B cell (primary cell): ENCODE measurements at regions not wholly inside any gene's neighbourhood (a gene's known extent, or its start where the extent isn't known, plus 50 kb on each side); places are given as distances from the start of the nearest gene placed in this dataset.

Experiments
- CTCF ChIP-seq: fragments of 200-600 bp; IDR thresholded peaks from one replicate; pipeline ENCODE4 v1.8.0; 2022; ENCODE audit warnings: antibody characterized with exemption, mild to moderate bottlenecking
- EZH2 ChIP-seq: IDR thresholded peaks from 2 replicates; pipeline ENCODE4 v1.6.1; 2012; ENCODE audit warnings: borderline replicate concordance, low read depth, mild to moderate bottlenecking, moderate library complexity, low read length; ENCODE audit not compliant: insufficient read depth, poor library complexity, severe bottlenecking

GRCh38 chr21:14797543-14797942, 251.4 kb upstream of the SAMSN1 start:
- TF ChIP-seq CTCF (no peak), EZH2 (no peak)
